KMS-11 (cell line): ENCODE measurements at regions not wholly inside any gene's neighbourhood (a gene's known extent, or its start where the extent isn't known, plus 50 kb on each side); places are given as distances from the start of the nearest gene placed in this dataset.

Source experiments
- H2AFZ ChIP-seq: fragments of 200-600 bp; sonication (generic); 2 replicates; pipeline ENCODE4 v1.6.1; 2016; ENCODE audit warnings: antibody characterized with exemption, mixed run types, low read depth
- H3K27ac ChIP-seq: fragments of 200-600 bp; sonication (generic); 2 replicates; pipeline ENCODE4 v1.6.1; 2016; ENCODE audit warnings: mild to moderate bottlenecking, mixed run types
- H3K27me3 ChIP-seq: fragments of 200-600 bp; sonication (generic); 2 replicates; pipeline ENCODE4 v1.6.1; 2017; ENCODE audit warnings: mild to moderate bottlenecking, low read depth, mixed run types, moderate library complexity; ENCODE audit not compliant: insufficient read depth
- H3K36me3 ChIP-seq: fragments of 200-600 bp; sonication (generic); 2 replicates; pipeline ENCODE4 v1.6.1; 2017; ENCODE audit warnings: mild to moderate bottlenecking, mixed run types; ENCODE audit not compliant: insufficient read depth
- H3K4me1 ChIP-seq: fragments of 200-600 bp; sonication (generic); 2 replicates; pipeline ENCODE4 v1.6.1; 2016; ENCODE audit warnings: mild to moderate bottlenecking, low read depth, mixed run types; ENCODE audit not compliant: poor library complexity, severe bottlenecking
- H3K4me2 ChIP-seq: fragments of 200-600 bp; sonication (generic); 2 replicates; pipeline ENCODE4 v1.7.0; 2016; ENCODE audit warnings: mild to moderate bottlenecking, mixed run types
- H3K4me3 ChIP-seq: fragments of 200-600 bp; sonication (generic); IDR thresholded peaks from 2 replicates; pipeline ENCODE4 v1.6.1; 2017; ENCODE audit warnings: low read depth, low read length, mixed read lengths; ENCODE audit not compliant: insufficient read depth
- H3K79me2 ChIP-seq: fragments of 200-600 bp; sonication (generic); 2 replicates; pipeline ENCODE4 v1.6.1; 2016; ENCODE audit warnings: low read depth, mixed run types; ENCODE audit not compliant: insufficient read depth
- H3K9ac ChIP-seq: fragments of 200-600 bp; sonication (generic); 2 replicates; pipeline ENCODE4 v1.6.1; 2016; ENCODE audit warnings: mild to moderate bottlenecking, mixed run types
- H4K20me1 ChIP-seq: fragments of 200-600 bp; sonication (generic); 2 replicates; pipeline ENCODE4 v1.6.1; 2016; ENCODE audit warnings: mild to moderate bottlenecking, mixed run types; ENCODE audit not compliant: insufficient read depth
- CTCF ChIP-seq: fragments of 200-600 bp; sonication (generic); conservative IDR thresholded peaks from 2 replicates; pipeline ENCODE4 v1.6.1; 2017; ENCODE audit warnings: low read depth, mild to moderate bottlenecking, antibody characterized with exemption, low read length, moderate library complexity, mixed read lengths

GRCh38 chr3:180176059-180176458 is 139.3 kb upstream of the PEX5L start:
- no peaks in the 10 kb centered on the region for H3K27me3 ChIP-seq
- H3K4me3 ChIP-seq = no peak overlapping the region
- no peaks in the 10 kb centered on the region for H3K36me3 ChIP-seq
- no peak overlapping the region for H2AFZ ChIP-seq
- no peaks in the 10 kb centered on the region for H3K79me2 ChIP-seq
- H3K4me2 ChIP-seq = no peak overlapping the region
- no peaks in the 10 kb centered on the region for H4K20me1 ChIP-seq
- H3K27ac ChIP-seq = no peak overlapping the region
- H3K9ac ChIP-seq = no peak overlapping the region
- TF ChIP-seq CTCF = no peak
- no peaks in the 10 kb centered on the region for H3K4me1 ChIP-seq

GRCh38 chr3:180177255-180177654 is 140.5 kb upstream of the PEX5L start:
- Histone ChIP-seq H3K4me1 (no peaks in the 10 kb centered on the region), H3K9ac (no peak overlapping the region), H2AFZ (no peak overlapping the region), H3K4me3 (no peak overlapping the region), H3K36me3 (no peaks in the 10 kb centered on the region), H3K4me2 (no peak overlapping the region), H4K20me1 (no peaks in the 10 kb centered on the region), H3K79me2 (no peaks in the 10 kb centered on the region), H3K27me3 (no peaks in the 10 kb centered on the region), H3K27ac (no peak overlapping the region)
- TF ChIP-seq CTCF = no peak

- Histone ChIP-seq H3K79me2 (no peaks in the 10 kb centered on the region), H3K36me3 (no peaks in the 10 kb centered on the region), H3K4me1 (no peaks in the 10 kb centered on the region), H3K27ac (no peak overlapping the region), H3K9ac (no peak overlapping the region), H3K27me3 (no peaks in the 10 kb centered on the region), H4K20me1 (no peaks in the 10 kb centered on the region), H3K4me2 (no peak overlapping the region), H3K4me3 (no peak overlapping the region), H2AFZ (no peak overlapping the region)
- TF ChIP-seq CTCF = no peak
These were observed 142.8 kb upstream of the PEX5L start for GRCh38 chr3:180179562-180179961.

GRCh38 chr3:180180795-180181194 is 144.1 kb upstream of the PEX5L start:
- Histone ChIP-seq H3K36me3 (no peaks in the 10 kb centered on the region), H3K79me2 (no peaks in the 10 kb centered on the region), H2AFZ (no peak overlapping the region), H3K27me3 (no peaks in the 10 kb centered on the region), H4K20me1 (no peaks in the 10 kb centered on the region), H3K4me2 (no peak overlapping the region), H3K9ac (no peak overlapping the region), H3K27ac (no peak overlapping the region), H3K4me3 (no peak overlapping the region), H3K4me1 (no peaks in the 10 kb centered on the region)
- no peak for TF ChIP-seq CTCF

GRCh38 chr3:180181387-180181786 is 144.7 kb upstream of the PEX5L start:
- Histone ChIP-seq H3K4me1 (no peaks in the 10 kb centered on the region), H3K27ac (no peak overlapping the region), H2AFZ (no peak overlapping the region), H3K4me3 (no peak overlapping the region), H3K36me3 (no peaks in the 10 kb centered on the region), H3K27me3 (no peaks in the 10 kb centered on the region), H3K79me2 (no peaks in the 10 kb centered on the region), H3K9ac (no peak overlapping the region), H4K20me1 (no peaks in the 10 kb centered on the region), H3K4me2 (no peak overlapping the region)
- TF ChIP-seq CTCF = no peak
